GM12873 (cell line): ENCODE measurements at regions not wholly inside any gene's neighbourhood (a gene's known extent, or its start where the extent isn't known, plus 50 kb on each side); places are given as distances from the start of the nearest gene placed in this dataset.

Experiments used
- CTCF ChIP-seq: IDR thresholded peaks from 2 replicates; pipeline ENCODE4 v1.5.1; 2012; ENCODE audit warnings: low read depth, mild to moderate bottlenecking, moderate library complexity, low read length, control low read depth; ENCODE audit not compliant: insufficient read depth; ENCODE audit errors: missing control alignments

- no peak for TF ChIP-seq CTCF
Observed at GRCh38 chr7:52715701-52716100, 319.7 kb upstream of the POM121L12 start.

- TF ChIP-seq CTCF = no peak
Observed at GRCh38 chr7:52712938-52713337, 322.5 kb upstream of the POM121L12 start.

GRCh38 chr7:52711951-52712350, 323.5 kb upstream of the POM121L12 start:
- no peak for TF ChIP-seq CTCF

GRCh38 chr7:52708846-52709245, 326.6 kb upstream of the POM121L12 start:
- TF ChIP-seq CTCF = no peak

GRCh38 chr7:52705768-52706167, 329.7 kb upstream of the POM121L12 start:
- TF ChIP-seq CTCF = no peak

- TF ChIP-seq CTCF = no peak
Observed at GRCh38 chr7:52700349-52700748, 335.1 kb upstream of the POM121L12 start.

- no peak for TF ChIP-seq CTCF
Observed at GRCh38 chr7:52695973-52696595, 339.3 kb upstream of the POM121L12 start.
